Caco-2 (cell line): ENCODE measurements at regions not wholly inside any gene's neighbourhood (a gene's known extent, or its start where the extent isn't known, plus 50 kb on each side); places are given as distances from the start of the nearest gene placed in this dataset.
"Not testable (repeated sequence)": the region's sequence is repeated elsewhere in the genome, so short reads cannot be mapped to it uniquely, and the experiment has no call there.

ENCODE experiments used
- BruUV-seq: library from RNA; stranded (reverse); fragments of 400-500 nt; replicated peaks from 2 replicates; lab custom pipeline; 2021; lab: Mats Ljungman, UMichigan
- CTCF ChIA-PET: fragments of 300-600 bp; sonication (Branson Sonifier 250); formaldehyde crosslinking; loops from one replicate; lab custom pipeline; 2022; ENCODE audit warnings: antibody characterized with exemption; lab: Charles Lee
- POLR2A ChIA-PET: fragments of 300-600 bp; sonication (Branson Sonifier 250); formaldehyde crosslinking; loops from one replicate; lab custom pipeline; 2022; ENCODE audit warnings: antibody characterized with exemption; lab: Charles Lee
- DNase-seq, 2 experiments: peaks; one replicate each; pipeline versions ENCODE4 v3.0.0 to v3.0.0-alpha.2; 2020 to 2022
- H3K27me3 ChIP-seq: replicated peaks from 2 replicates; pipeline ENCODE4 v1.6.0; 2011; ENCODE audit warnings: low read length; ENCODE audit not compliant: control insufficient read depth, insufficient read depth
- H3K36me3 ChIP-seq: 2 replicates; pipeline ENCODE4 v1.5.1; 2011; ENCODE audit warnings: low read length; ENCODE audit not compliant: control insufficient read depth, insufficient read depth
- H3K4me1 ChIP-seq: fragments of 250-450 bp; sonication (Bioruptor Pico); 2 replicates; pipeline ENCODE4 v1.5.1; 2020; ENCODE audit warnings: mild to moderate bottlenecking
- H3K4me3 ChIP-seq: 2 replicates; pipeline ENCODE4 v1.5.1; 2011; ENCODE audit warnings: low read depth, mild to moderate bottlenecking, control low read depth, low read length
- H3K9me3 ChIP-seq: fragments of 250-450 bp; sonication (Bioruptor Pico); 2 replicates; pipeline ENCODE4 v1.5.1; 2020; ENCODE audit warnings: mild to moderate bottlenecking, moderate library complexity
- H3K27ac Mint-ChIP-seq: one replicate; pipeline ENCODE4 v1.8.0; 2022; ENCODE audit warnings: mixed read lengths; ENCODE audit not compliant: unreplicated experiment
- H3K27me3 Mint-ChIP-seq: one replicate; pipeline ENCODE4 v1.8.0; 2022; ENCODE audit warnings: mixed read lengths; ENCODE audit not compliant: insufficient read depth, unreplicated experiment
- H3K36me3 Mint-ChIP-seq: one replicate; pipeline ENCODE4 v1.8.0; 2022; ENCODE audit warnings: mild to moderate bottlenecking, mixed read lengths; ENCODE audit not compliant: insufficient read depth, unreplicated experiment
- H3K4me1 Mint-ChIP-seq: one replicate; pipeline ENCODE4 v1.8.0; 2022; ENCODE audit warnings: low read depth, mixed read lengths; ENCODE audit not compliant: unreplicated experiment
- H3K4me3 Mint-ChIP-seq: one replicate; pipeline ENCODE4 v1.8.0; 2022; ENCODE audit warnings: mild to moderate bottlenecking, moderate library complexity, mixed read lengths; ENCODE audit not compliant: unreplicated experiment
- H3K9me3 Mint-ChIP-seq: one replicate; pipeline ENCODE4 v1.8.0; 2022; ENCODE audit warnings: mixed read lengths; ENCODE audit not compliant: unreplicated experiment
- intact Hi-C: fragments of 100-400 bp; cut with micrococcal nuclease; formaldehyde crosslinking; loops from one replicate; pipeline ENCODE4 v1.10.0; 2022; ENCODE audit not compliant: unreplicated experiment
- TF ChIP-seq, protein P1 (sequence below), 2 experiments: fragments of 200-600 bp in 1 of 2; IDR thresholded peaks; 1 replicate in 1 of 2; 2 replicates in 1 of 2; pipeline versions ENCODE4 v1.5.1 to v1.8.0; 2011 to 2022; ENCODE audit warnings: antibody characterized with exemption in 1 of 2, control low read depth in 1 of 2, inconsistent platforms in 1 of 2, low read depth in 1 of 2, low read length in 1 of 2, mild to moderate bottlenecking in 1 of 2, moderate library complexity in 1 of 2; ENCODE audit not compliant: insufficient read depth in 1 of 2, severe bottlenecking in 1 of 2, unreplicated experiment in 1 of 2

DNA sequence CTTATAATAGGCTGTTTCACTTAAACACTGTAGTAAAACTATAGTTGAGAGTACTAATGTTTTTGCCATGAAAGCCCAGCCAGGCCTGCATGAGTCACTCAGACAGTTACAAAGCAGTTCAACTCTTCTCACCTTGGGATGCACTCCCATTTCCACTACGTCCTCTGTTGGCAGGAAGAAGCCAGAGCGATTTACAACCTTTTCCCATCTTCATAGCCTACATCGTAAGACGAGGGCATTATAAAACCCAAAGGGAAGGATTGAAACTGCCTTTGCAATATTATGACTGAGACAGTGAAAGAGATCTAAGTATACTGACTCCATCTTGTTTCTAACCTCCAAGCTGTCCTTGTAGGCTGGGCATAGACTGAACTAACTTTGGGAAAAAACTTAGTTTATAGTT, 71.8 kb upstream of the CSF1 start:
- H3K36me3 Mint-ChIP-seq = no peaks in the 10 kb centered on the region
- no peak overlapping the region for H3K4me3 Mint-ChIP-seq
- no peaks in the 10 kb centered on the region for H3K4me1 Mint-ChIP-seq
- intact Hi-C loops = no loop called here
- Histone ChIP-seq H3K36me3 (no peaks in the 10 kb centered on the region), H3K27me3 (no peaks in the 10 kb centered on the region), H3K9me3 (no peaks in the 10 kb centered on the region), H3K4me3 (no peak overlapping the region), H3K4me1 (no peaks in the 10 kb centered on the region)
- ChIA-PET CTCF (interaction anchor here (0.5 kb wide), 1 partner anchor 103 kb away, joined by 10 read pairs; no protein-coding TSS in a partner anchor), POLR2A (no interaction called here)
- no peaks in the 10 kb centered on the region for H3K9me3 Mint-ChIP-seq
- DNase-seq = no peak
- TF ChIP-seq, protein P1, sequence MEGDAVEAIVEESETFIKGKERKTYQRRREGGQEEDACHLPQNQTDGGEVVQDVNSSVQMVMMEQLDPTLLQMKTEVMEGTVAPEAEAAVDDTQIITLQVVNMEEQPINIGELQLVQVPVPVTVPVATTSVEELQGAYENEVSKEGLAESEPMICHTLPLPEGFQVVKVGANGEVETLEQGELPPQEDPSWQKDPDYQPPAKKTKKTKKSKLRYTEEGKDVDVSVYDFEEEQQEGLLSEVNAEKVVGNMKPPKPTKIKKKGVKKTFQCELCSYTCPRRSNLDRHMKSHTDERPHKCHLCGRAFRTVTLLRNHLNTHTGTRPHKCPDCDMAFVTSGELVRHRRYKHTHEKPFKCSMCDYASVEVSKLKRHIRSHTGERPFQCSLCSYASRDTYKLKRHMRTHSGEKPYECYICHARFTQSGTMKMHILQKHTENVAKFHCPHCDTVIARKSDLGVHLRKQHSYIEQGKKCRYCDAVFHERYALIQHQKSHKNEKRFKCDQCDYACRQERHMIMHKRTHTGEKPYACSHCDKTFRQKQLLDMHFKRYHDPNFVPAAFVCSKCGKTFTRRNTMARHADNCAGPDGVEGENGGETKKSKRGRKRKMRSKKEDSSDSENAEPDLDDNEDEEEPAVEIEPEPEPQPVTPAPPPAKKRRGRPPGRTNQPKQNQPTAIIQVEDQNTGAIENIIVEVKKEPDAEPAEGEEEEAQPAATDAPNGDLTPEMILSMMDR (IDR thresholded peaks at IDR 0.05; ENCODE audit: insufficient read depth in 1 of 2, low read depth in 1 of 2, low read length in 1 of 2, severe bottlenecking in 1 of 2, unreplicated experiment in 1 of 2) = no peak
- BruUV-seq = no TSS peak
- H3K27me3 Mint-ChIP-seq = no peaks in the 10 kb centered on the region
- no peak overlapping the region for H3K27ac Mint-ChIP-seq

DNA sequence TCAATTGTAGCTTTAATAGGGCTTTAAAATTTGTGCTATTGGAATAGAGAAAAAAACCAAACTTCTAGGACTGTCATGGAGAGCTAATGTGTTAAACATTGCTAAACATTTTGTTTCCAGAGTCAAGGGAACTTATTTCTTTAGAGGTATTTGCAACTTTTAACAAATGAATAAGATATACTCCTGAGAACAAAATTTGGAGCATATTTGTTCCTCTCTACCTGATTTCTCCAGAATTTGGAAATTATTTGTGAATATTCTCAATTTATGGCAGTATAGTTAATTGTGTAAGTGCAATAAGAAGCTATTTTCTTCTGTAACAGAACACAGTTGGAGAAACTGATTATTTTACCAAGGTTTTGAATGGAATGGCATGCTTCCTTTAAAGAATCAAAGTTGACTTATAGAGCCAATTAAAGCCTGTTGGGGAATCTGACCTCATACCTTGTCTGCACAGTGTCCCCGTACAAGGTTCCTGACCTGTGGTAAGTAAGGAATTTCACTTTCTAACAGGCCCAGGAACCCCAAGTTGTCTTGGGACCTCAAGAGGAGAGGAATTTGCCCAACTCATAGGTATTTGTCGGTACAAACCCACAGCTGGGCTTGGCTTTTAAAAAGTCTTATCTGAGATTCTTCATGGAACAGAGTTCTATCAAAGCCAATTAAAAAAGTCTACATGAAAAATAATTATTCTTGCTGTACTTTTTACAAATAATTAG, 72.6 kb upstream of the CSF1 start:
- intact Hi-C loops = no loop called here

DNA sequence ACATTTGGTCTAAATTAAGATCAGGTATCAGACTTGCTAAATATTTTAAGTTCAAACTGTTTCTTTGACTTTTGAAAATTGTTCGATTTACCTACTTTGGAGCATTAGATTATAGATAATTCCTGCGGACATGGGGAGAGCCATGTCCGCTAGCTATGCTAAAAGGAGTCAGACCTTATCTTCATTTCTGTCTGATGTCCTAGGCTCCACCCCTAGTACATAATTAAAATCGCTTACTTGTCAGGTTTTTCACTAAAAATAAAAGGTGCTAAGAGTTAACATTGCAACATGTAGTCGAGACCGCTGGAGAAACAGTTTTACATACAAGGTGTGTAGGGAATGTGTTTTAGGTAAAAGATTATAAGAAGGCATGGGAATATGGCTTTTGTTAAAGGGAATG, 71.9 kb upstream of the EPS8L3 start:
- BruUV-seq, H3K27ac Mint-ChIP-seq, DNase-seq, H3K4me3 ChIP-seq, H3K27me3 ChIP-seq, H3K9me3 ChIP-seq, H3K36me3 ChIP-seq, H3K36me3 Mint-ChIP-seq, H3K4me1 ChIP-seq, H3K4me1 Mint-ChIP-seq, H3K27me3 Mint-ChIP-seq, intact Hi-C loops, H3K4me3 Mint-ChIP-seq, POLR2A ChIA-PET, H3K9me3 Mint-ChIP-seq, CTCF ChIA-PET: not testable (repeated sequence)

More for the DNA sequence above, 72.6 kb upstream of the CSF1 start:
- Histone ChIP-seq H3K36me3 (no peaks in the 10 kb centered on the region), H3K27me3 (no peaks in the 10 kb centered on the region), H3K4me1 (no peaks in the 10 kb centered on the region), H3K9me3 (no peaks in the 10 kb centered on the region), H3K4me3 (no peak overlapping the region)
- no peak for DNase-seq
- no peak overlapping the region for H3K4me3 Mint-ChIP-seq
- H3K9me3 Mint-ChIP-seq = no peaks in the 10 kb centered on the region
- H3K27me3 Mint-ChIP-seq = no peaks in the 10 kb centered on the region
- H3K36me3 Mint-ChIP-seq = no peaks in the 10 kb centered on the region
- no TSS peak for BruUV-seq
- no peak overlapping the region for H3K27ac Mint-ChIP-seq
- CTCF ChIA-PET = no interaction called here
- TF ChIP-seq, protein P1 (IDR thresholded peaks at IDR 0.05; ENCODE audit: insufficient read depth in 1 of 2, low read depth in 1 of 2, low read length in 1 of 2, severe bottlenecking in 1 of 2, unreplicated experiment in 1 of 2) = no peak
- no peaks in the 10 kb centered on the region for H3K4me1 Mint-ChIP-seq
- POLR2A ChIA-PET = no interaction called here
